HG03575 (cell line): ENCODE measurements at regions not wholly inside any gene's neighbourhood (a gene's known extent, or its start where the extent isn't known, plus 50 kb on each side); places are given as distances from the start of the nearest gene placed in this dataset.

ENCODE experiments used
- ATAC-seq: cut with Tn5 transposase; IDR thresholded peaks from one replicate; pipeline ENCODE4 v1.9.1; 2021; ENCODE audit not compliant: unreplicated experiment, insufficient number of reproducible peaks, low FRiP score; ENCODE audit errors: extremely low read depth

GRCh38 chr2:136612079-136612478, 153.3 kb upstream of the THSD7B start:
- no peak for ATAC-seq

GRCh38 chr2:136611451-136611850, 153.9 kb upstream of the THSD7B start:
- ATAC-seq: no peak

- no peak for ATAC-seq
Observed at GRCh38 chr2:136582628-136583205, 182.6 kb upstream of the THSD7B start.

GRCh38 chr2:136572335-136572734, 193.0 kb upstream of the THSD7B start:
- ATAC-seq: no peak

- ATAC-seq: no peak
Observed at GRCh38 chr2:136557203-136557602, 208.1 kb upstream of the THSD7B start.

GRCh38 chr2:136550181-136550580, 215.2 kb upstream of the THSD7B start:
- ATAC-seq: no peak

- ATAC-seq: no peak
Observed at GRCh38 chr2:136539355-136539754, 226.0 kb upstream of the THSD7B start.

GRCh38 chr2:136538489-136538888, 226.9 kb upstream of the THSD7B start:
- no peak for ATAC-seq

- no peak for ATAC-seq
Observed at GRCh38 chr2:136534811-136535210, 230.5 kb upstream of the THSD7B start.

GRCh38 chr2:136532171-136532570, 233.2 kb upstream of the THSD7B start:
- no peak for ATAC-seq

GRCh38 chr2:136531731-136532130, 233.6 kb upstream of the THSD7B start:
- no peak for ATAC-seq

GRCh38 chr2:136530146-136530545, 235.2 kb upstream of the THSD7B start:
- no peak for ATAC-seq

GRCh38 chr2:136527560-136527959, 237.8 kb upstream of the THSD7B start:
- ATAC-seq: no peak

- no peak for ATAC-seq
Observed at GRCh38 chr2:136522724-136523123, 242.6 kb upstream of the THSD7B start.

GRCh38 chr2:136517716-136518115, 247.6 kb upstream of the THSD7B start:
- no peak for ATAC-seq

- ATAC-seq: no peak
Observed at GRCh38 chr2:136510244-136510643, 255.1 kb upstream of the THSD7B start.

GRCh38 chr2:136505462-136505861, 259.9 kb upstream of the THSD7B start:
- ATAC-seq: no peak

GRCh38 chr2:136502660-136503059, 262.7 kb upstream of the THSD7B start:
- no peak for ATAC-seq

- ATAC-seq: no peak
Observed at GRCh38 chr2:136497709-136498108, 267.6 kb upstream of the THSD7B start.

GRCh38 chr2:136496966-136497365, 268.4 kb upstream of the THSD7B start:
- no peak for ATAC-seq

GRCh38 chr2:136495636-136496035, 269.7 kb upstream of the THSD7B start:
- no peak for ATAC-seq
